Breast epithelium (tissue), 4 donors: ENCODE measurements at regions not wholly inside any gene's neighbourhood (a gene's known extent, or its start where the extent isn't known, plus 50 kb on each side); places are given as distances from the start of the nearest gene placed in this dataset.

Source experiments
- DNase-seq, 2 donors: peaks; one replicate each; pipeline ENCODE4 v3.0.0-alpha.2; 2019; ENCODE audit warnings: low spot score in 2 of 2
- H3K27ac ChIP-seq, 2 donors: fragments of 200-600 bp; sonication (generic) in 1 of 2; one replicate each; pipeline ENCODE4 v1.5.1; 2016 to 2019; ENCODE audit warnings: mild to moderate bottlenecking in 1 of 2
- H3K27me3 ChIP-seq, 2 donors: fragments of 200-600 bp; sonication (generic) in 1 of 2; one replicate each; pipeline versions ENCODE4 v1.5.1 to v1.6.0; 2017 to 2019; ENCODE audit warnings: control low read depth in 1 of 2, mild to moderate bottlenecking in 1 of 2
- H3K36me3 ChIP-seq: fragments of 200-600 bp; one replicate; pipeline ENCODE4 v1.5.1; 2019
- H3K4me1 ChIP-seq, 2 donors: fragments of 200-600 bp; sonication (generic); one replicate each; pipeline ENCODE4 v1.5.1; 2016 to 2019; ENCODE audit warnings: control low read depth in 1 of 2
- H3K4me3 ChIP-seq, 3 donors: fragments of 200-600 bp; sonication (generic); 1 replicate in 2 of 3; 2 replicates in 1 of 3; pipeline ENCODE4 v1.5.1; 2016 to 2019; ENCODE audit warnings: mild to moderate bottlenecking in 3 of 3, moderate library complexity in 2 of 3
- H3K9me3 ChIP-seq, 2 donors: fragments of 200-600 bp; sonication (generic) in 1 of 2; one replicate each; pipeline ENCODE4 v1.5.1; 2016 to 2019; ENCODE audit warnings: control low read depth in 1 of 2
- CTCF ChIP-seq, 3 donors: fragments of 450-650 bp; IDR thresholded peaks; one replicate each; pipeline ENCODE4 v1.5.1; 2016 to 2017; ENCODE audit warnings: antibody characterized with exemption in 3 of 3, mild to moderate bottlenecking in 3 of 3, moderate library complexity in 3 of 3
- POLR2A ChIP-seq: fragments of 450-650 bp; IDR thresholded peaks from one replicate; pipeline ENCODE4 v1.6.1; 2016; ENCODE audit warnings: antibody characterized with exemption, mild to moderate bottlenecking, moderate library complexity
- POLR2AphosphoS5 ChIP-seq, 3 donors: sonication (generic); formaldehyde crosslinking; IDR thresholded peaks; one replicate each; pipeline ENCODE4 v1.6.1; 2017; ENCODE audit warnings: antibody characterized with exemption in 3 of 3
- intact Hi-C: fragments of 100-400 bp; cut with DNase I; formaldehyde crosslinking; loops from one replicate; pipeline ENCODE4 v1.15.1; 2023; ENCODE audit warnings: low total_unique reads

- TF ChIP-seq CTCF (IDR thresholded peaks at IDR 0.05), result no peak
- TF ChIP-seq POLR2AphosphoS5 (IDR thresholded peaks at IDR 0.05), result no peak
- no peak for TF ChIP-seq POLR2A
- no peaks in the 10 kb centered on the region for H3K4me1 ChIP-seq
- H3K9me3 ChIP-seq, result no peaks in the 10 kb centered on the region
- no peaks in the 10 kb centered on the region for H3K36me3 ChIP-seq
- no peak overlapping the region for H3K4me3 ChIP-seq
- H3K27ac ChIP-seq, result no peak overlapping the region
- no peak for DNase-seq
- intact Hi-C loops, result no loop called here
- no peaks in the 10 kb centered on the region for H3K27me3 ChIP-seq
These were observed 336.0 kb downstream of the CCDC85A start for GRCh38 chr2:56519806-56520205.

- TF ChIP-seq POLR2A, result no peak
- TF ChIP-seq POLR2AphosphoS5 (IDR thresholded peaks at IDR 0.05), result no peak
- no peak for TF ChIP-seq CTCF (IDR thresholded peaks at IDR 0.05)
- Histone ChIP-seq H3K4me3 (no peak overlapping the region), H3K4me1 (no peaks in the 10 kb centered on the region), H3K27ac (no peak overlapping the region), H3K9me3 (no peaks in the 10 kb centered on the region), H3K27me3 (no peaks in the 10 kb centered on the region), H3K36me3 (no peaks in the 10 kb centered on the region)
- no peak for DNase-seq
- intact Hi-C loops, result no loop called here
These were observed 338.9 kb downstream of the CCDC85A start for GRCh38 chr2:56522605-56523089.

- no peak for DNase-seq
- intact Hi-C loops, result no loop called here
- Histone ChIP-seq H3K9me3 (no peaks in the 10 kb centered on the region), H3K4me1 (no peaks in the 10 kb centered on the region), H3K27me3 (no peaks in the 10 kb centered on the region), H3K36me3 (no peaks in the 10 kb centered on the region), H3K27ac (no peak overlapping the region), H3K4me3 (no peak overlapping the region)
- TF ChIP-seq POLR2AphosphoS5 (IDR thresholded peaks at IDR 0.05), result no peak
- no peak for TF ChIP-seq POLR2A
- no peak for TF ChIP-seq CTCF (IDR thresholded peaks at IDR 0.05)
These were observed 340.0 kb downstream of the CCDC85A start for GRCh38 chr2:56523816-56524215.

- TF ChIP-seq POLR2AphosphoS5 (IDR thresholded peaks at IDR 0.05) (no peak), CTCF (IDR thresholded peaks at IDR 0.05) (no peak), POLR2A (no peak)
- Histone ChIP-seq H3K4me3 (no peak overlapping the region), H3K27ac (no peak overlapping the region), H3K4me1 (no peaks in the 10 kb centered on the region), H3K27me3 (no peaks in the 10 kb centered on the region), H3K9me3 (no peaks in the 10 kb centered on the region), H3K36me3 (no peaks in the 10 kb centered on the region)
- intact Hi-C loops, result no loop called here
- no peak for DNase-seq
These were observed 348.1 kb downstream of the CCDC85A start for GRCh38 chr2:56531668-56532420.

- DNase-seq, result no peak
- no peak overlapping the region for H3K27ac ChIP-seq
- H3K36me3 ChIP-seq, result no peaks in the 10 kb centered on the region
- no peak overlapping the region for H3K4me3 ChIP-seq
- no peaks in the 10 kb centered on the region for H3K4me1 ChIP-seq
- no peaks in the 10 kb centered on the region for H3K9me3 ChIP-seq
- H3K27me3 ChIP-seq, result no peaks in the 10 kb centered on the region
- TF ChIP-seq CTCF (IDR thresholded peaks at IDR 0.05) (no peak), POLR2A (no peak), POLR2AphosphoS5 (IDR thresholded peaks at IDR 0.05) (no peak)
- intact Hi-C loops, result no loop called here
These were observed 350.5 kb downstream of the CCDC85A start for GRCh38 chr2:56534321-56534720.
